ENCODE measurements at regions not wholly inside any gene's neighbourhood (a gene's known extent, or its start where the extent isn't known, plus 50 kb on each side); places are given as distances from the start of the nearest gene placed in this dataset.

DNA sequence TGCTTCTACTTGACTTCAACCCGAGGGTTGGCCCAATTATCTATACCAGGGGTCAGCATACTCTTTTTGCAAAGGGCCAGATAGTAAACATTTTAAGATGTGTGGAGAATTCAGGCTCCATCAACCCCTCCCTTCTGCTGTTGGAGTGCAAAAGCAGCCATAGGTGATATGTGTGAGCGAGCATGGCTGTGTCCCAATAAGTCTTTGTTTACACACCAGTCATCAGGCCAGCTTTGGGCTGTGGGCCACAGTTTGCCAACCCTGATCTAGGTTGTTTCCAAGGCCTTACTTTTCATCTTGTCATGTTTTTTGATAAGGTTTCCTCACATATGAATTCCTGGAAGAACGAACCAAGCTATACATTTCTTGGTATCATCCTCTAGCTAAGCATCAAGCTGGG is 136.9 kb upstream of the VIPR2 start:
- DNase-seq (ENCODE audit: low read depth, low spot score): no peak
- H3K36me3 ChIP-seq (ENCODE audit: insufficient read depth, low read length): no peaks in the 10 kb centered on the region
- H3K9ac ChIP-seq (ENCODE audit: insufficient read length): no peak overlapping the region
- TF ChIP-seq EZH2 (IDR thresholded peaks at IDR 0.05): no peak
- no peak for TF ChIP-seq FOXP2 (optimal IDR thresholded peaks at IDR 0.05; ENCODE audit: control extremely low read depth, extremely low read length, insufficient read depth)
- no peak for TF ChIP-seq POLR2AphosphoS5 (IDR thresholded peaks at IDR 0.05; ENCODE audit: borderline replicate concordance, low read depth, low read length)
- H3K4me3 ChIP-seq: no peak overlapping the region
- H3K27ac ChIP-seq: no peak overlapping the region
- H3K9me3 ChIP-seq (ENCODE audit: low read depth, low read length): no peaks in the 10 kb centered on the region

DNA sequence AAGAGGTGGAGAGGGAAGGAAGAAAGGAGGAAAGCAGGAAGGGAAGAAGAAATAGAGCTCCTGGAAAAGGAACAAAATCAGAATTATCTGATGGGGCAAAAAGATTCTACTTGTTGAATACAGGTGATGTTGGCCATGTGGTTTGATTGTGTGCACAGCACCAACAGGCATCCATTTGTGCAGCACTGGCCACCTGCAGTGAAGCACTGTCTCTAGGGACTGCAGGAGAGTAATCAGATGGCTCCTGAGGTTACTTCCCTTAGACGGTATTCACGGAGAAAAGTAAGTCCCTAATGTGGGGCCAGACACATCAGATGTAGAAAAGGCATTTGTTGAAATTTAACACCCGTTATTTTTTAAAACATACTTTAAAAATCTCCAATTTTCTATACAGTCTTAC is 135.3 kb upstream of the VIPR2 start:
- no peak overlapping the region for H3K9ac ChIP-seq (ENCODE audit: insufficient read length)
- H3K36me3 ChIP-seq (ENCODE audit: insufficient read depth, low read length): no peaks in the 10 kb centered on the region
- TF ChIP-seq POLR2AphosphoS5 (IDR thresholded peaks at IDR 0.05; ENCODE audit: borderline replicate concordance, low read depth, low read length) (no peak), FOXP2 (optimal IDR thresholded peaks at IDR 0.05; ENCODE audit: control extremely low read depth, extremely low read length, insufficient read depth) (no peak), EZH2 (IDR thresholded peaks at IDR 0.05) (no peak)
- no peak for DNase-seq (ENCODE audit: low read depth, low spot score)
- no peak overlapping the region for H3K27ac ChIP-seq
- H3K9me3 ChIP-seq (ENCODE audit: low read depth, low read length): no peaks in the 10 kb centered on the region
- H3K4me3 ChIP-seq: no peak overlapping the region

DNA sequence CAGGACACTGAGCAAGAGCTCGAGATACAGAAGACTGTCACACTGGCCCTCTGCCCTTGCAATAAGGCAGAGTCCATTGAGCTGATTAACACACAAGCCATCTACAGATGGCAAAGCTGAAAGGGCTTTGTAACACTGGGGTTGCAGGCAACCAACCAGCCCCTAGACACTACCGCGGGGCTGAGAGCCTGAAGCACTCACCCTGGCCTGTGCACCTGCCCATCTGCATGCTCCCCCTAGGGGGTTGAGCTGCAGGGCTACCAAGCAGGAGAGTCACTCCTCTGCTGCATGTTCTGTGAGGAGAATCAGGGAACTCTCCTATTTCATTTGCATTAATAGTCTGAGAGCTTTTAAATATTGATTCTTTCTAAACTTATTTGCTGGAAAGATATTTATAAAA is 128.1 kb upstream of the VIPR2 start:
- Histone ChIP-seq H3K9ac (ENCODE audit: insufficient read length) (no peak overlapping the region), H3K4me3 (no peak overlapping the region), H3K9me3 (ENCODE audit: low read depth, low read length) (no peaks in the 10 kb centered on the region), H3K27ac (no peak overlapping the region), H3K36me3 (ENCODE audit: insufficient read depth, low read length) (no peaks in the 10 kb centered on the region)
- no peak for DNase-seq (ENCODE audit: low read depth, low spot score)
- TF ChIP-seq FOXP2 (optimal IDR thresholded peaks at IDR 0.05; ENCODE audit: control extremely low read depth, extremely low read length, insufficient read depth): no peak
- no peak for TF ChIP-seq EZH2 (IDR thresholded peaks at IDR 0.05)
- TF ChIP-seq POLR2AphosphoS5 (IDR thresholded peaks at IDR 0.05; ENCODE audit: borderline replicate concordance, low read depth, low read length): no peak

DNA sequence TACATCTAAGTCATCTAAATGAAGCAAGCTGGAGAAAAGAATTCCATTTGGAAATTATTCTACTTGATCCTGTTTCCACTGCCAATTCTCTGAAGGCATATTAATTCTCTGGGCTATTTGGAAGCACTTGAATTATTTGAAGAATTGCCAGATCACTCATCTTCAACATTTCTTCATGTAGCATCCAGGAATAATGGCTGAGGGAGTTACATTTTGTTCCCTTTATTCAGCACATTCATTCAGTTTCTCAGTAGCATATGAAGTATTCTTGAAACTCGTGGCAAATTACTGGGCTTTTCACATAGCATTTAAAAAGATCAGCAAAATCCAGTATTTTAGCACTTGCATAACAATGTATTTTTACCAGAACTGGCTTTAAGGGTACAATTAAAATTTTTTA is 127.1 kb upstream of the VIPR2 start:
- TF ChIP-seq POLR2AphosphoS5 (IDR thresholded peaks at IDR 0.05; ENCODE audit: borderline replicate concordance, low read depth, low read length) (no peak), FOXP2 (optimal IDR thresholded peaks at IDR 0.05; ENCODE audit: control extremely low read depth, extremely low read length, insufficient read depth) (no peak), EZH2 (IDR thresholded peaks at IDR 0.05) (no peak)
- no peaks in the 10 kb centered on the region for H3K36me3 ChIP-seq (ENCODE audit: insufficient read depth, low read length)
- no peak overlapping the region for H3K9ac ChIP-seq (ENCODE audit: insufficient read length)
- H3K4me3 ChIP-seq: no peak overlapping the region
- no peak for DNase-seq (ENCODE audit: low read depth, low spot score)
- no peaks in the 10 kb centered on the region for H3K9me3 ChIP-seq (ENCODE audit: low read depth, low read length)
- no peak overlapping the region for H3K27ac ChIP-seq

DNA sequence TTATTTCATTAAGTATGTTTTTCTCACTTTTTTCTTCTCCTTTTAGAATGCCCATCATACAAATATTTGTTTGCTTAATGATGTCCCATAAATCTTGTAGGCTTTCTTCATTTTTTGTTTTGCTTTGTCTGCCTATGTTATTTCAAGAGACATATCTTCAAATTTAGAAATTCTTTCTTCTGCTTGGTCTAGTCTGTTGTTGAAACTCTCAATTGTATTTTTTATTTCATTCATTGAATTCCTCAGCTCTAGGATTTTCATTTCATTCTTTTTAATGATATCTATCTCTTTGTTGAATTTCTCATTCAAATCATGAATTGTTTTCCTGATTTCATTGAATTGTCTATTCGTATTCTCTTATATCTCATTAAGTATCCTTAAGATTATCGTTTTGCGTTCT is 125.1 kb upstream of the VIPR2 start:
- no peaks in the 10 kb centered on the region for H3K9me3 ChIP-seq (ENCODE audit: low read depth, low read length)
- TF ChIP-seq POLR2AphosphoS5 (IDR thresholded peaks at IDR 0.05; ENCODE audit: borderline replicate concordance, low read depth, low read length) (no peak), FOXP2 (optimal IDR thresholded peaks at IDR 0.05; ENCODE audit: control extremely low read depth, extremely low read length, insufficient read depth) (no peak), EZH2 (IDR thresholded peaks at IDR 0.05) (no peak)

DNA sequence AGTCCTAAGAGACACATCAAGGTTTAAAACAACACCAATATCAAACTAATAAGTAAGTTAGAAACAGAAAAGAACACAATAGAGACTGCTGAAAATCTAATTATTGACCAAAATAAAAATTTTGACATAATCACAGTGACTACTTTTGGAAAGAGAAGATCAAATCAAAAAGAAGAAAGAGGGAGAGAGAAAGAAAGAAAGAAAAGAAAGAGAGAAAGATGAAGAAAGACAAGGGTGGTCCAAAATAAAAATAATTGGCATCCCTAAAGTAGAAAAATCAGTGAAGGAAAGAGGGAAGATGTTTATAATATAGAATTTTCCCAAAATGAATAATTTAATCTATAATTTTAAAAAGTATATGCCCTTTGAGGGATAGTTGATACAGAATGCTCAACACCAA is 118.8 kb upstream of the VIPR2 start:
- H3K27ac ChIP-seq: no peak overlapping the region
- H3K9me3 ChIP-seq (ENCODE audit: low read depth, low read length): no peaks in the 10 kb centered on the region
- no peak overlapping the region for H3K4me3 ChIP-seq
- TF ChIP-seq FOXP2 (optimal IDR thresholded peaks at IDR 0.05; ENCODE audit: control extremely low read depth, extremely low read length, insufficient read depth) (no peak), EZH2 (IDR thresholded peaks at IDR 0.05) (no peak), POLR2AphosphoS5 (IDR thresholded peaks at IDR 0.05; ENCODE audit: borderline replicate concordance, low read depth, low read length) (no peak)
- no peaks in the 10 kb centered on the region for H3K36me3 ChIP-seq (ENCODE audit: insufficient read depth, low read length)
- DNase-seq (ENCODE audit: low read depth, low spot score): no peak
- H3K9ac ChIP-seq (ENCODE audit: insufficient read length): no peak overlapping the region

More for the DNA sequence above, 125.1 kb upstream of the VIPR2 start:
- no peak overlapping the region for H3K9ac ChIP-seq (ENCODE audit: insufficient read length)
- no peak overlapping the region for H3K4me3 ChIP-seq
- no peak for DNase-seq (ENCODE audit: low read depth, low spot score)
- H3K36me3 ChIP-seq (ENCODE audit: insufficient read depth, low read length): no peaks in the 10 kb centered on the region
- no peak overlapping the region for H3K27ac ChIP-seq

DNA sequence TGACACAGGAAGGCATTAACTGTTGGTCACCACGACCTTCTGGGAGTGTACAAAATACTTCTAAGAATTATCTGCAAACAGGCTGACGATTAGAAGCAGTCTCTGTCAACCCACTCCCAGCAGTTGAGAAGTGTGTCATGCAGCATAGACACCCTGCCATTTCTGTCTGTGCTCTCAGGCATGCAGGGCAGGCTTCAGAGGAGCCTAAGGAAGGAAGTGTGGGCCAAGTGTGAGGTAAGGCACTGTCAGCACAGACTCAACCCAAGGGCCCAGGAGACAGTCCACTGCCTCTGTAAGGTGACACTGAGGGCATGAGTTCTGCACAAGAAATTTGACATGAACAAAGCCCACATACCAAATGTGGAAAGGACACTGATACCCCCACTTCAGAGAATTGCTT is 109.0 kb upstream of the VIPR2 start:
- TF ChIP-seq EZH2 (IDR thresholded peaks at IDR 0.05) (no peak), POLR2AphosphoS5 (IDR thresholded peaks at IDR 0.05; ENCODE audit: borderline replicate concordance, low read depth, low read length) (no peak)
- no peak overlapping the region for H3K27ac ChIP-seq
- DNase-seq (ENCODE audit: low read depth, low spot score): no peak

DNA sequence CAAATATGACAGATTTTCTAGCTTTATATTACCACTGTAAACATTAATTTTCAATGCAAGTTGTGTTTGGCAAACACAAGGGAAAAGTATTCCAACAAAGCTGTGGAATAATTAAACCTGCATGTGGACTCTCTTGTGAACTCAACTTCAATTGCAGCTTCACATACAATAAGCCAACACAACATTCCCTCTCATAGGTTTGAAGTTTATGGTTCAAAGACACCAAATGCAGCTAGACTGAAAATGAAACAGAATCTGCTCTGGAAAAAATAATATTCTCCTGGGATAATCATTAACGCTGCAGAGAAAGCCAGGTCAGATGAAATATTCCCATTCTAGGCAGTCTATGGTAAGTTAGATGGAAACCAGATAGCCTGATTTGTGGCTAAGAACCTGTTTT is 105.8 kb upstream of the VIPR2 start:
- Histone ChIP-seq H3K27ac (no peak overlapping the region), H3K9ac (ENCODE audit: insufficient read length) (no peak overlapping the region)

More for the DNA sequence above, 109.0 kb upstream of the VIPR2 start:
- no peaks in the 10 kb centered on the region for H3K36me3 ChIP-seq (ENCODE audit: insufficient read depth, low read length)
- no peak overlapping the region for H3K9ac ChIP-seq (ENCODE audit: insufficient read length)
- no peak overlapping the region for H3K4me3 ChIP-seq
- H3K9me3 ChIP-seq (ENCODE audit: low read depth, low read length): no peaks in the 10 kb centered on the region

DNA sequence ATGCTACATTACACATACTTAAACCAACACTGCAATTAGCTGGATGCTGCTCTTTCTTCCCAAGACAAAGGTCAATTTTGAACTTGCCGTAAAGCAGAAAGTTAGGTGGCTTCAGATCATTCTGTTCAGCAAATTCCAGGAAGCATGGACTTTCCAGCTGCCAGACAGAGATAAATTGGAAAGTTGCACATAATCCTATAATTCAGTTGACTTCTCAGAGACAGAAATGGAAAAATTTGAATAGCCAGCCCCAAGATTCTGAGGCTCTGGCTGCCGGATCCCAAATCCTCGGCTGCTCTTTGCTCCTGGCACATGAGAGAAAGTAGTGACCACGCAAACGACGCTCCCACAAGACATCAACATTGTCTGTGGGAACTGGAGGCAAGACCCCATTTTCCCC is 105.0 kb upstream of the VIPR2 start:
- H3K27ac ChIP-seq: no peak overlapping the region
- no peak overlapping the region for H3K4me3 ChIP-seq
- DNase-seq (ENCODE audit: low read depth, low spot score): no peak
- no peaks in the 10 kb centered on the region for H3K36me3 ChIP-seq (ENCODE audit: insufficient read depth, low read length)
- H3K9me3 ChIP-seq (ENCODE audit: low read depth, low read length): no peaks in the 10 kb centered on the region
- no peak overlapping the region for H3K9ac ChIP-seq (ENCODE audit: insufficient read length)
- TF ChIP-seq FOXP2 (optimal IDR thresholded peaks at IDR 0.05; ENCODE audit: control extremely low read depth, extremely low read length, insufficient read depth): no peak

More for the DNA sequence above, 105.8 kb upstream of the VIPR2 start:
- no peak for TF ChIP-seq POLR2AphosphoS5 (IDR thresholded peaks at IDR 0.05; ENCODE audit: borderline replicate concordance, low read depth, low read length)
- TF ChIP-seq FOXP2 (optimal IDR thresholded peaks at IDR 0.05; ENCODE audit: control extremely low read depth, extremely low read length, insufficient read depth): no peak
- no peak for TF ChIP-seq EZH2 (IDR thresholded peaks at IDR 0.05)
- Histone ChIP-seq H3K9me3 (ENCODE audit: low read depth, low read length) (no peaks in the 10 kb centered on the region), H3K36me3 (ENCODE audit: insufficient read depth, low read length) (no peaks in the 10 kb centered on the region), H3K4me3 (no peak overlapping the region)
- no peak for DNase-seq (ENCODE audit: low read depth, low spot score)

Measured in SK-N-MC (cell line).